Stimulated activated CD4-positive, alpha-beta T cell treated with anti-CD3 and anti-CD28 coated beads, TNF-alpha, amount 100 ng/mL, for 1 hour (primary cell): ENCODE measurements at regions not wholly inside any gene's neighbourhood (a gene's known extent, or its start where the extent isn't known, plus 50 kb on each side); places are given as distances from the start of the nearest gene placed in this dataset.
"Not testable (repeated sequence)": the region's sequence is repeated elsewhere in the genome, so short reads cannot be mapped to it uniquely, and the experiment has no call there.

Source experiments
- DNase-seq, 3 donors: peaks; one replicate each; pipeline ENCODE4 v3.0.0-alpha.2; 2020; ENCODE audit warnings: low read depth in 3 of 3, low spot score in 1 of 3

GRCh38 chr3:177495566-177495965 is 298.3 kb upstream of the TBL1XR1 start:
- DNase-seq: no peak

- no peak for DNase-seq
These were observed 301.0 kb upstream of the TBL1XR1 start for GRCh38 chr3:177498037-177498857.

DNA sequence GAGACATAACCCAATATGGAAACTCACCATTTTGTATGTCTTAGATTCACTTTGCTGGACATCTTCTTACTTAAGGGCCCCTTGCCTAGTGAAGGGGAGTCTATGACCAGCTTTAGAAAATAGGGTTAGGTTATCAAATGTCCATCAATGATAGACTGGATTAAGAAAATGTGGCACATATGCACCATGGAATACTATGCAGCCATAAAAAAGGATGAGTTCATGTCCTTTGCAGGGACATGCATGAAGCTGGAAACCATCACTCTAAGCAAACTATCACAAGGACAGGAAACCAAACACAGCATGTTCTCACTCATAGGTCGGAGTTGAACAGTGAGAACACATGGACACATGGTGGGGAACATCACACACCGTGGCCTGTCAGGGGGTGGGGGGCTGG is 301.8 kb upstream of the TBL1XR1 start:
- DNase-seq: not testable (repeated sequence)

GRCh38 chr3:177499779-177500423 is 302.6 kb upstream of the TBL1XR1 start:
- no peak for DNase-seq

DNA sequence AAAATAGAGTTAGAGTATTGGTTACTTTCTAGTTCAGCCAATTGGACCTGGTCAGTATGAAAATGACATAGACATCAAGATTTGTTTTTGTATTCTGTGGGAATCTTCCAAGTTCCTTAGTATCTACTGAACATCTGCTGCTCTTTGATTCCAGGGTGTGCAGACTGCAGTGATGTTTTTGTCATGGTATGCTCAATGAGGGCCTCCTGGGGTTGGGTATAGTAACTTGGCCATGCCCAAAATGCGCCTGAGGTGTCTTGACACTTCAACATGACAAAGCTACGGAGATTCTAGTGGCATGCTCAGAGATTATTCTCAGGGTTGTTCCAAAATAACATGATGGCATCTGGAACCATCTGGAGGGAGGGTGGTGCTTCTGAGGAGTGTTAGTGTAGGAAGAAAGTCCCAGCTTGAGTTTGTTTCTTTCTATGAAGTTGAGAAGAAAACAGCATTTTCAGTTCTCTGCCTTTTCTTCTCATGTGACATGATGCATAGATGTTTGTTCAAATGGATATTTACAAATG is 313.5 kb upstream of the TBL1XR1 start:
- DNase-seq: no peak

GRCh38 chr3:177512945-177513814 is 315.9 kb upstream of the TBL1XR1 start:
- no peak for DNase-seq

GRCh38 chr3:177513815-177514610 is 316.7 kb upstream of the TBL1XR1 start:
- DNase-seq: no peak

DNA sequence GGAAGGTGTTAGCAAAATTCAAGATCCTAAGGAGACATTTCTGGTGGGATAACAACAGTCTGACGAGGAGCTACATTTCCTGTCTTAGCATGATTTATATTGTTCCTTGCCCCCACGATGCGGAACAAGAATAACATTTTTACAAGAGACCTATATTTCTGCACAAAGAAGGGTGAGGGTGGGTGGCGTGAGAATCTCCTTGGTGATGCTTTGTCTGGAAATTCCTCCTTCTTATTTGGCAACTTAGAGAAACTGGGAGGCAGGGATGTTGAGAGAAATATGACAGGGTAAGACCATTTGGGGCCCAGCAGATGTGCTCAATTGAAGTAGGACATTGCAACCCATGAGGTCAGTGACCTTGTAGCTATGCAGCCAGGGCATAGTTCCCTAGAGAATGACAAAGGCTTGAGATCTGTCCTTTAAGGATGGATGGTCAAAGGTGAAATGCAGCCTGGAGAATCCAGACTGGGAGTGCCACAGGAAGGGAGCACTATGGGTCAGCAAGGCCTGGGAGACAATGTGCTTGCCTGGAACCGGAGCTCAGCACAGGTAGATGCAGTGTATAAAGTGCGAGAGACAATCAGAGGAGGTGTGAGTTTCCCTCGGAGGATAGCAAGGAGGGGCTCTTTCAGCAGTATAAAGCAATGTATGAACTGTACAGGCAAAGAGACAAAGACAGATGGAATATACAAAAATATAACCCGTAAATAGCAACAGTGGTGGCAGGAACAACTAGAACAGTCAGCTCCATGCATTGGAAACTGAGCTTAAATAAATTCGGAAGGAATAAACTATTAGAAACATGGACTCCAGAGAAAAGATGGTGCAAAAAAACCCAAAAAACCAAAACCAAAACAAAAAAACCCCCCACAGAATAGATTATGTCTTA is 317.6 kb upstream of the TBL1XR1 start:
- DNase-seq: no peak

GRCh38 chr3:177515786-177516157 is 318.5 kb upstream of the TBL1XR1 start:
- no peak for DNase-seq

DNA sequence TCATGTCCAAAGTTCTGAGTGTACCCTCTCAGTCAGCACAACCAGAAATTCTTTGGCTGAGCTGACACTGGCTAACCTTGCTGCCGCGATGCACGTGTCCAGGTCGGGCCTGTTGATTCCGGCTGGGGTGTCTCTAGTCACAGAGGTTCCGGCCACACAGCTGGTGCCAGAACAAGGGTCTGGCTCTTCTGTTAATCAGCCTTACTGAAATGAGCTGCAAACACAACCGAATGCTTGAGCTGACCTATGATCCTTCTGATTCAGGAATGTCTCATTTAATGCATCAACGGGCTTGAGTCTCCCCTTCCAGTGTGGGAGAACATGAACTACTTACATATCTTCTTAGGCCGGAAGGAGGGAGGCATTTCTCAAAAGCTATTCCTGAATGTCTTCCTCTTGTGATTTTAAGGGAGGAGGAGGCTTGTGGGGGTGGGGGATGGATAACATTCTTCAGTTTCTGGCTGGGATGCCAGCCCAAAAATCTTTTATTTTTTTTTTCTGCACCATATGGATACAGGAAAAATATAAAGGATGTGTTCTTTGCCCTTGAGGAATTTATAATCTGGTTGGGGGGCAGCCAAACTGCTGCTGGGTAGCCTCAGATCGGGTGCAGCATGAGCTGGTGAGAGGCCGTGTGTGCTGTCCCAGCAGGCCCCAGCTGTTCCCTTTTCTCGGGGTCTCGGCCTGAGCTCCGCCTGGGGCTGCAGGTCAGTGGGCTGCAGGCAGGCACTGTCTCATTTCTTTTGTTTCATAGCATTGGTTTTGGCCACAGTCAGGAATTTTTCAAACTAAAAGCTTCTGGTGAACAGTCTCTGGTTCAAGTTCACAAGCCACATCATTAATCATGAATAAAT is 319.1 kb upstream of the TBL1XR1 start:
- no peak for DNase-seq

- DNase-seq: no peak
These were observed 320.6 kb upstream of the TBL1XR1 start for GRCh38 chr3:177517906-177518305.

DNA sequence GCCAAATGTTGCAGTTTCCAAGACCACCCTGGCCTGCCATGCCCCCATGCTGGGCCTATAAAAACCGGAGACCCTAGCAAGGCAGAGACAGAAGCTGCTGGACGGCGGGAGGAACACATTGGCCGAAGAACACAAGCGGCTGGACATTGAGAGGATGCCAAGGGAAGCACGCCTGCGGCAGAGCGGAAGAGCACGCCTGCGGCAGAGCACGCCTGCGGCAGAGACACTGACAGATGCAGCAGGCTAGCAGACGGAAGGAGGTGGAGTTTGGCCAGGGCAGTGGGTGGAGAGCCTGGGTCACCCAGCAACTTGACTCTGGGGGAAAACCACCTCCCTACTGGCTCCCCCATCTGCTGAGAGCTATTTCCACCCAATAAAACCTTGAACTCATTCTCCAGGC is 322.3 kb upstream of the TBL1XR1 start:
- no peak for DNase-seq

GRCh38 chr3:177521305-177521704 is 324.0 kb upstream of the TBL1XR1 start:
- DNase-seq: no peak

DNA sequence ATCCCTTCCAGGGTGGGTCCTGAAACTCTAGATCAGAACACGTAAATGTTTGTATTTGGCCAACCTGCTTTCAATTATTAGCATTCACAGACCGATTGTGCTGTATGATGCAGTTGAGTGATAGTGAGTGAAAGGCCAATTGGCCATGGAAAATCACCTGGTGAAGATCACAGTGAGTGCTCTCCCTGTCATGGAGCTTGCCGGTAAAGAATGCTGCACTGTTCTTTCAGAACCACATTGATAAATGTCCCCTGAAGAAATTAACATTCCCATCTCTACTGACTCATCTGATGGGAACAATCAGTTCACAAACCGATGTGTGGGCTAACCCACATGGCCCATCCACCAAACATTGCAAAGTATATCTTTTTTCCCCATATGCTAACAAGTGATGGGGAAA is 324.8 kb upstream of the TBL1XR1 start:
- no peak for DNase-seq

DNA sequence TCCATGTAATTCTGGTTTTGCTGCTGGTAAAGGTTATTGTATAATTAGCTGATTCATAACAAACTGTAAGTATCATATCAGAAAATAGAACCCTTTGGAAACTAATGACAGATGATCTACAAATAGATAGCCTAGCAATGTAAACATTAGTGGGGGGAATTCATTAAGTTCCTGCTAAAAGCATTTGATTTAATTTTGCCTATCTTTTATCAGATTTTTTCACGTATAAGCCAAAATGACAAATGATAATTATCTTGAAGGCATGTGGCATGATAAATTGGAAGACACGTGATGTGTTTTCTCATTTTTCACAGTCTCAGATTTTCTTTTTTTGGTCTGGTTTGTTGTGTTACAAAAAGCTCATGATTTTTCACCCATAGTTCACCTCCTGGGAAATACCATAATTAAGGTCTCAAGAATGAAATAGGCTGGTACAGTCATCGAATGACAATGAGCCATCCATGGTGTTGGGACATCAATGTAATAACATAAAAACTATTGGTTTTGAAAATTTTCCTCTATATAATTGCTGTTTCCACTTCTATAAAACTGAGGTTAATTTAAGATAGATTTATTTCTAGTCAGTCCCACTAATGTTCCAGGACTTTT is 325.9 kb upstream of the TBL1XR1 start:
- no peak for DNase-seq

DNA sequence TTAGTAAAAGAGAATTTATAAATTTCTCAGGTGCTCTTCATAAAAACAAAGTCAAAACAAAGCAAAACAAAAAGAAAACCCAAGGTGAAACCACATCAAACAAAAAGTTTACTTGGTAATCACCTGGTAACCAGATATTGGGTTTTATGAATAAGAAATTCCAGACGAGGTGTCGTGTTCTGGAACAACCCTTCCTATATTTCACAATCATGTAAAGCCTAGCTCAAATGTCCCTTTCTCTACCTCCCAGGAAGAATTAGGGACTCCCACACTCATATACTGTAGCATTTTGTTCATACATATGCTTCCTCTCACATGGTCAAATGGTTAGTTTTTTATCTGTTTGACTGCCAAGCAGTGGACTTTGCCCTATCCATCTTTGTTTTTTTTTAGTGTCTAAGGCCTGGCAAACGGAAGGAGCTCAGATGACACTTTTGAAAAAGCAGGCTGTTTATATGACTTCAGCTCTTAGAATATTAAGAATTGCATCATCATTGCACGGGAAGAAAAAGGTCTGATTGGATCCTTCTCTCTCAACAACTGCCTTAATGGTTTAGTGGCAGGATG is 326.7 kb upstream of the TBL1XR1 start:
- no peak for DNase-seq

GRCh38 chr3:177524742-177525141 is 327.5 kb upstream of the TBL1XR1 start:
- no peak for DNase-seq

GRCh38 chr3:177525414-177525813 is 328.1 kb upstream of the TBL1XR1 start:
- no peak for DNase-seq
